ENCODE measurements at regions not wholly inside any gene's neighbourhood (a gene's known extent, or its start where the extent isn't known, plus 50 kb on each side); places are given as distances from the start of the nearest gene placed in this dataset.
A peak's percentile ranks its signal among the peaks of the same experiment; 100 is the strongest.

GRCh38 chr4:171646984-171647383 is 166.2 kb upstream of the GALNTL6 start:
- Histone ChIP-seq H3K4me3 (no peak overlapping the region), H3K27ac (no peak overlapping the region), H3K9me3 (no peaks in the 10 kb centered on the region), H3K36me3 (peaks cover 5% of the 10 kb centered on the region), H3K4me1 (no peaks in the 10 kb centered on the region), H3K27me3 (no peaks in the 10 kb centered on the region)
- intact Hi-C loops (cut with DNase I; ENCODE audit: low total_unique reads): no loop called here
- no peak for DNase-seq (ENCODE audit: low spot score in 2 of 2)
- TF ChIP-seq CTCF (IDR thresholded peaks at IDR 0.05) (no peak), POLR2AphosphoS5 (IDR thresholded peaks at IDR 0.05) (no peak), POLR2A (IDR thresholded peaks at IDR 0.05) (no peak)

DNA sequence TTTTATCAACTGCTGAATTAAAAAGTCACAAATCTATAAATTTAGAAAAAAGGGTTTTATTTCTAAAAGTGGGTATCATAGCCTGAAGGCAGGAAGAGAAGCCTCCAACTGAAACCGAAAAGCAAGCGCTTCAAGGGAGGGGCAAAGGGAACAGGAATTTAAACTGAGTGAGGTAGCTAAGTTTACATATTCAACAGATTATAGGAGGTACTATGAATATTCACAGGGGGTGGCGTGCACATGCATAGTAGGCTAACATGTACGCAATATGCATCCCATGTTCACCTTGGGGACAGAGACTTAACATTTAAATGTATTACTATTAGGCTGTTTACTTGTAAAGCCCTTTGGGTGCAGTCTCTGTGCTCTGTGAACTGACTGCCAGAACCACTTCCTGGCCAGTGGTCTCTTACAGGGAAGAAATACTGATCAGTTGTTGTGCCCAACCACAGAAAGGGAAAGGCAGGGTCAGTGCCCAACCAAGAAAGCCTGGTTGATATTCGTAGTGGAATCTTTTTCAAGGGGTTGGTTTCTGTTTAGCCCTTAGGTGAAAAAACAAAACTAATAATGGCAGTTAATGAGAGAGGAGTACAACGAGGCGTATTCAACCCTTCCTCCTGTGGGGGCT is 168.7 kb upstream of the GALNTL6 start:
- no peaks in the 10 kb centered on the region for H3K9me3 ChIP-seq
- peaks cover 5% of the 10 kb centered on the region for H3K36me3 ChIP-seq
- TF ChIP-seq POLR2AphosphoS5 (IDR thresholded peaks at IDR 0.05) (no peak), POLR2A (IDR thresholded peaks at IDR 0.05) (no peak), CTCF (IDR thresholded peaks at IDR 0.05) (no peak)
- H3K27ac ChIP-seq: no peak overlapping the region
- no peak for DNase-seq (ENCODE audit: low spot score in 2 of 2)
- intact Hi-C loops (cut with DNase I; ENCODE audit: low total_unique reads): no loop called here
- H3K4me1 ChIP-seq: no peaks in the 10 kb centered on the region
- no peaks in the 10 kb centered on the region for H3K27me3 ChIP-seq
- H3K4me3 ChIP-seq: peak overlapping the region in 1 of 3 donors; percentile 11

DNA sequence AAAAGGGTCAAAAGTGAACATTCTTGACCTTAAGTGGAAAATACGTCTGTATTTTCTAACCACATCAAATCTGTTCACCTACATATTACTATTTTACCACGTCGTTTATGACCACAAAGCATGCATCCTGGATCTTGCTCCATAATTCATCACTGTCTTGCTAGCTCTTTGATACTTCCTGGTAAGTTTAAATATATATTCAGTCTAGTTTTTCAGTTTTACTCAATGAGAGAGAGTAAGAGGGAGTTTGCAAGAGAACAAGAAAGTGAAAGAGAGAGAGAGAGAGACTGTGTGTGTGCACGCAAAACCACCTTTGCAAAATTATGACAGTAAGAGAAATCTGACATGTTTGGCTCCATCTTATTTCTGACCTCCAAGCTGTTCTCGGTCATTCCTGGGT is 173.7 kb upstream of the GALNTL6 start:
- no peak overlapping the region for H3K27ac ChIP-seq
- no peaks in the 10 kb centered on the region for H3K36me3 ChIP-seq
- H3K4me1 ChIP-seq: no peaks in the 10 kb centered on the region
- no peak for DNase-seq (ENCODE audit: low spot score in 2 of 2)
- no peaks in the 10 kb centered on the region for H3K27me3 ChIP-seq
- TF ChIP-seq POLR2AphosphoS5 (IDR thresholded peaks at IDR 0.05) (no peak), POLR2A (IDR thresholded peaks at IDR 0.05) (no peak)
- H3K9me3 ChIP-seq: no peaks in the 10 kb centered on the region
- intact Hi-C loops (cut with DNase I; ENCODE audit: low total_unique reads): no loop called here
- H3K4me3 ChIP-seq: no peak overlapping the region

DNA sequence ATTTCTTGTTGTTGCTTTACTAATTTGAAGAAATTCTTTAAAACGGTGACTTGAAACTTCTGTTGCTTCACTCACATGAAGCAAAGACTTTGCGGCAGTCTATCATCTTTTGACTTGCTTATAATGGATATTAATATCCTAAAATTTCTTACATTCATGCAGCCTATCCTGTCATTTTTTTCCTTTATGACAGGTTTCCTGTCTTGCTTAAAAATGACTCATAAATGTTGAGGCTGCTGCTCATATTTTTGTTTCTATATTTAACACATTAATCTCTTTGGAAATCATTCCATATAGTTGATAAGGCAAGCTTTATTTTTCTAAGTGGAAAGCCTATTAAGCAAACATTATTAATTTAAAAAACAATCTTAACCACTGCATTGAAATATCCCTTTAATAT is 176.6 kb upstream of the GALNTL6 start:
- H3K4me3 ChIP-seq: no peak overlapping the region
- H3K36me3 ChIP-seq: no peaks in the 10 kb centered on the region
- no peak for TF ChIP-seq CTCF (IDR thresholded peaks at IDR 0.05)
- TF ChIP-seq POLR2A (IDR thresholded peaks at IDR 0.05): no peak
- no peak for TF ChIP-seq POLR2AphosphoS5 (IDR thresholded peaks at IDR 0.05)
- DNase-seq (ENCODE audit: low spot score in 2 of 2): no peak
- no peaks in the 10 kb centered on the region for H3K4me1 ChIP-seq
- no peaks in the 10 kb centered on the region for H3K27me3 ChIP-seq
- no peaks in the 10 kb centered on the region for H3K9me3 ChIP-seq
- H3K27ac ChIP-seq: no peak overlapping the region
- intact Hi-C loops (cut with DNase I; ENCODE audit: low total_unique reads): no loop called here

DNA sequence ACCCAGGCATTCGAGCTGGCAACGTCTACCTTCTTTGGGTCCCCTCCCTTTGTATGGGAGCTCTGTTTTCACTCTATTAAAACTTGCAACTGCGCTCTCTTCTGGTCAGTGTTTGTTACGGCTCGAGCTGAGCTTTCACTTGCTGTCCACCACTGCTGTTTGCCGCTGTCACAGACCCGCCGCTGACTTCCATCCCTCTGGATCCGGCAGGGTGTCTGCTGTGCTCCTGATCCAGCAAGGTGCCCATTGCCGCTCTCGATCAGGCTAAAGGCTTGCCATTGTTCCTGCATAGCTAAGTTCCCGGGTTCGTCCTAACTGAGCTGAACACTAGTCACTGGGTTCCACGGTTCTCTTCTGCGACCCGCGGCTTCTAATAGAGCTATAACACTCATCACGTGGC is 183.5 kb upstream of the GALNTL6 start:
- Histone ChIP-seq H3K27ac (no peak overlapping the region), H3K9me3 (no peaks in the 10 kb centered on the region), H3K27me3 (no peaks in the 10 kb centered on the region), H3K4me3 (no peak overlapping the region), H3K36me3 (no peaks in the 10 kb centered on the region), H3K4me1 (no peaks in the 10 kb centered on the region)
- no peak for DNase-seq (ENCODE audit: low spot score in 2 of 2)
- TF ChIP-seq POLR2A (IDR thresholded peaks at IDR 0.05): no peak
- no peak for TF ChIP-seq POLR2AphosphoS5 (IDR thresholded peaks at IDR 0.05)
- TF ChIP-seq CTCF (IDR thresholded peaks at IDR 0.05): no peak
- intact Hi-C loops (cut with DNase I; ENCODE audit: low total_unique reads): no loop called here

- Histone ChIP-seq H3K4me1 (no peaks in the 10 kb centered on the region), H3K9me3 (no peaks in the 10 kb centered on the region), H3K27ac (no peak overlapping the region), H3K36me3 (no peaks in the 10 kb centered on the region), H3K27me3 (no peaks in the 10 kb centered on the region), H3K4me3 (no peak overlapping the region)
- TF ChIP-seq POLR2AphosphoS5 (IDR thresholded peaks at IDR 0.05) (no peak), POLR2A (IDR thresholded peaks at IDR 0.05) (no peak), CTCF (IDR thresholded peaks at IDR 0.05) (no peak)
- intact Hi-C loops (cut with DNase I; ENCODE audit: low total_unique reads): no loop called here
- no peak for DNase-seq (ENCODE audit: low spot score in 2 of 2)
These were observed 184.0 kb upstream of the GALNTL6 start for GRCh38 chr4:171629182-171629581.

Measured in breast epithelium (tissue), 4 donors.